ENCODE measurements at regions not wholly inside any gene's neighbourhood (a gene's known extent, or its start where the extent isn't known, plus 50 kb on each side); places are given as distances from the start of the nearest gene placed in this dataset.

DNA sequence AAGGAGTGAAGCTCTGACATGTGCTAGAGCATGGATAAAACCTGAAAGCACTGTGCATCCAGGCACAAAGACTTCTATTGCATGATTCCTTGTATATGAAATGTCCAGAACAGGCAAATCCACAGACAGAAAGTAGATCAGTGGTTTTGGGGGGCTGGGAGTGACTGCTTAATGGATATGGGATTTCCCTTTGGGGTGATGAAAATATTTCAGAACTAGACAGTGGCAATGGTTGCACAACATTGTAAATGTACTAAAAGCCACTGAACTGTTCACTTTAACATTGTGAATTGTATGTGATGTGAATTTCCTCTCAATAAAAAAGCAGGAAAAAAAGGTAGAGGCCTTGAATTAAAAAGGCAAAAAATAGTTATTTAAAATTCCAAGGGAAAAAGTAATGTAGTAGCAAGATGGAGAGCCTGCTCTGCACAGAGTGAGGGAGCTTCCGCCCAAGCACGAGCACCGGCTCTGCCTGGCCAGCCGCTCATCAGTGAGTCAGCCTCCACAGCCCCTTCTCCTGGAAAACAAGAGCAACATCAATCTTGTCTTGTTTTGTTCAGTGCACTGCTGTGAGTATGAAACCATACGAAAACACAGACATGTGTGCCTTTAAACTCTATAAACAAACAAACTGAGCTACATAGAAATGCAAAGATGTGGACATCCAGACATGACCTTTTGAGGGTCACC, 74.6 kb upstream of the THBS2 start:
- CTCF ChIA-PET, result interaction anchor here (0.9 to 1.3 kb wide), 2 partner anchors 9 to 15 kb away, joined by 3 read pairs; no protein-coding TSS in a partner anchor
- Histone ChIP-seq H3K4me3 (ENCODE audit: low read depth, low read length) (no peak overlapping the region), H3K36me3 (ENCODE audit: control insufficient read depth, insufficient read depth, low read length) (no peaks in the 10 kb centered on the region), H3K27me3 (ENCODE audit: control insufficient read depth, insufficient read depth, low read length) (no peaks in the 10 kb centered on the region)
- DNase-seq (ENCODE audit: low read depth), result no peak
- POLR2A ChIA-PET, result no interaction called here
- TF ChIP-seq CTCF (IDR thresholded peaks at IDR 0.05; ENCODE audit: insufficient read depth, low read depth, low read length), result no peak

DNA sequence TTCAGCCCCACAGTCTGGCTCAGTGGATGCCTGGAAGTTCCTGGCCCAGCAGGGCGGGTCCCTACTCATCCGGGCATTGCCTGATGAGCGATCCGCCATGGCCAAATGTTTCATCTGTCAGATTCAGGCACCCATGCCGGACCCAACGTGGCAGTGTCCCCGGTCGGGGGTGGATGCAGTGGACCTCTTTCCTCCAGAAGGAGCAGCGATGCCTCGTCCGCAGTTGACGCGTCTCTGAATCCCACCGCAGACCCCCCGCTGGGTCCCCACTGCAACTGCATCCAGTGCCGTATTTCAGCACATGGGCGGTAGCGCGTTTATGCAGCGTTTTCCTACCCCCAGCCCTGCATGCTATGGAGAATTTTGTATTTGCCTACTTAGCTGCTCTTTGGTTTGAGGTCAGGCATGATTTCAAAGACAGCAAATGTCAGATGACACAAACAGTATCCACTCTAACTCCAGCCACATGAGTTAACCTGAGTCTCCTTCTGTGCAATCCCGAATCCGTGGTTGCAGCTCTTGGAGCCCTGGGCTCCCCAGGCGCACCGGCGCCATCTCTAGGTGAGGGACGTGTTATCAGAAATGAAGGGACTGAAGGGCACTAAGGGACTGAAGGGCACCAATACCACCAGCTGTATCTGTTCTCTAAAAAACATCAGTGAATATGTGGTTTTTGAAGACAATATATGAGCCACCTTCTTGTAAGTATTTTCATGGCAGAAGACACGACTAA, 72.6 kb upstream of the THBS2 start:
- peak; percentile 47 for TF ChIP-seq CTCF (IDR thresholded peaks at IDR 0.05; ENCODE audit: insufficient read depth, low read depth, low read length)
- no peaks in the 10 kb centered on the region for H3K36me3 ChIP-seq (ENCODE audit: control insufficient read depth, insufficient read depth, low read length)
- ChIA-PET POLR2A (no interaction called here), CTCF (interaction anchor here (0.8 kb wide), 1 partner anchor 75 kb away, joined by 3 read pairs; no protein-coding TSS in a partner anchor)
- DNase-seq (ENCODE audit: low read depth), result no peak
- no peaks in the 10 kb centered on the region for H3K27me3 ChIP-seq (ENCODE audit: control insufficient read depth, insufficient read depth, low read length)
- no peak overlapping the region for H3K4me3 ChIP-seq (ENCODE audit: low read depth, low read length)

DNA sequence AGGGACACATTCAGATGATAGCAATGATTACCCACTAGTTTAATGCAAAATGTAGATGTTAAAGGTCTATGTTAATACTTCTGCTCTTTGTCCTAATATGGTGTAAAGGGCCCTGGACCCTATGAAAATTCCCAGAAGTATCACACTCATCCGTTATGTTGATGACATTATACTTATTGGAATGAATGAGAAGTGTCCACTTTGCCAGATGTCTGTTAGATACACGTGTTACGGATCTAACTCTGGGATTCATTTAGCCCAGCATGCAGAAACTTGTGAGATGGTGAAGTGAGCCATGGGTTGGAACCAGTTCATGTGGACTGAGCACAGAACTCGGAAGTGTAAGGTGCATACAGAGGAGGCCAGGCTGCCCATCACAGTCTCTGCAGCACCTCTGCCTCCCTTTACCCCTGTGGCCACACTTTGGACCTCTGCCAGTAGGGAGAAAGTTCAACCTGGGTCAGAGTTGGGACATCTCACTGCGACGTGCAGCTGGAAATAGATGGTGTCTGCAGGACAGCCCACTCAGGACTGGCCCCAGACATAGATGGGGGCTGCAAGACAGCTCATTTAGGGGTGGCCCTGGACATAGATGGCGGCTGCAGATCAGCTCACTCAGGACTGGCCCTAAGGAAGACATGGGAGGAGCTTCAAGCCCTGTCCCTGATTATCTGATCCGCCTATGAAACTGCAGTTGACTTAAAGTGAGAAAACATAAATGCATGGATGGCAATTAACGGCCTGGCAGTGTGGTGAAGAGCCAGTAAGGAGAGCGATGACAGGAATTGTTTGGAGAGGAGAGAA, 71.2 kb upstream of the THBS2 start:
- no peak overlapping the region for H3K4me3 ChIP-seq (ENCODE audit: low read depth, low read length)
- no peak for TF ChIP-seq CTCF (IDR thresholded peaks at IDR 0.05; ENCODE audit: insufficient read depth, low read depth, low read length)
- ChIA-PET CTCF (no interaction called here), POLR2A (no interaction called here)
- H3K27me3 ChIP-seq (ENCODE audit: control insufficient read depth, insufficient read depth, low read length), result no peaks in the 10 kb centered on the region
- DNase-seq (ENCODE audit: low read depth), result no peak
- no peaks in the 10 kb centered on the region for H3K36me3 ChIP-seq (ENCODE audit: control insufficient read depth, insufficient read depth, low read length)

GRCh38 chr6:169324086-169324485, 70.4 kb upstream of the THBS2 start:
- Histone ChIP-seq H3K4me3 (ENCODE audit: low read depth, low read length) (no peak overlapping the region), H3K27me3 (ENCODE audit: control insufficient read depth, insufficient read depth, low read length) (no peaks in the 10 kb centered on the region), H3K36me3 (ENCODE audit: control insufficient read depth, insufficient read depth, low read length) (no peaks in the 10 kb centered on the region)
- CTCF ChIA-PET, result no interaction called here
- DNase-seq (ENCODE audit: low read depth), result no peak
- POLR2A ChIA-PET, result no interaction called here
- TF ChIP-seq CTCF (IDR thresholded peaks at IDR 0.05; ENCODE audit: insufficient read depth, low read depth, low read length), result no peak

DNA sequence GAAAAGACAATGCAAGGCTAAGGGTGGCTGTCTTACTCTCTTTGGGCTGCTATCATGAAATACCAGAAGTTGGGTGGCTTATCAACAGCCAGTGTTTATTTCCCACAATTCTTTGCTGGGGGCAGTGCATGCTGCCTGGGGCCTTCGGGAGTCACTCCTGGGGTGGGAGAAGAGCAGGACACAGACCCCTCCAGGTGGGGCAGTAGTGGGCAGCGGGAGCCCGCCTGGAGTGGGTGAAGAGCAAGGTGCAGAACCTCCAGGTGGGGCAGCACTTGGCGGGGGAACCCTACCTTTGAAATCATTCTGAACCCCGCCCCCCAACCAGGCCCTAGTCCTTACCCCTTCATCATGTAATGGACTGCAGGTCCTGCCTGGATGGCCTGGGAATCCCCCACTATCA, 69.6 kb upstream of the THBS2 start:
- no peaks in the 10 kb centered on the region for H3K36me3 ChIP-seq (ENCODE audit: control insufficient read depth, insufficient read depth, low read length)
- H3K27me3 ChIP-seq (ENCODE audit: control insufficient read depth, insufficient read depth, low read length), result no peaks in the 10 kb centered on the region
- no peak for DNase-seq (ENCODE audit: low read depth)
- no peak overlapping the region for H3K4me3 ChIP-seq (ENCODE audit: low read depth, low read length)
- POLR2A ChIA-PET, result no interaction called here
- TF ChIP-seq CTCF (IDR thresholded peaks at IDR 0.05; ENCODE audit: insufficient read depth, low read depth, low read length), result no peak
- CTCF ChIA-PET, result no interaction called here
